Fibroblast of the conjunctiva (primary cell): ENCODE measurements at regions not wholly inside any gene's neighbourhood (a gene's known extent, or its start where the extent isn't known, plus 50 kb on each side); places are given as distances from the start of the nearest gene placed in this dataset.

Experiments used
- DNase-seq: peaks from one replicate; pipeline ENCODE4 v3.0.0-alpha.2; 2010; ENCODE audit warnings: low read depth

GRCh38 chr14:34014936-34015335 lies 64.1 kb upstream of the EGLN3 start:
- no peak for DNase-seq

DNA sequence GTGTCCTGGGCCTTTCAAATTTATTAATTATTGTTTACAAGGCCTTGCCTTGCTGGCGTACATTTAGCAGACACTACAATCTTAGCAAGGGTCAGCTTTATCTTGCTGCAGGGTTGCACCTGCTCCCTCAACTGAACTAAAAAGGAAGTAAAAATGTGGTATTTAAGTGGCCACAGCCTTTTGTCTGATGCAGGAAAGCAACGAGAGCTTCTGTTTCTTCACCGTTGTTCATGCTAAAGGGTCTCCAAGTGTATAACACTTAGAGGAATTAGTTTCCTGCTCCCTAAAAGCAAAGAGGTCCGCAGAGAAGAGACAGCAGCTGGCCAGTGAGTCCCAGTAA lies 62.8 kb upstream of the EGLN3 start:
- no peak for DNase-seq

GRCh38 chr14:34012978-34013720 lies 62.3 kb upstream of the EGLN3 start:
- DNase-seq: no peak

DNA sequence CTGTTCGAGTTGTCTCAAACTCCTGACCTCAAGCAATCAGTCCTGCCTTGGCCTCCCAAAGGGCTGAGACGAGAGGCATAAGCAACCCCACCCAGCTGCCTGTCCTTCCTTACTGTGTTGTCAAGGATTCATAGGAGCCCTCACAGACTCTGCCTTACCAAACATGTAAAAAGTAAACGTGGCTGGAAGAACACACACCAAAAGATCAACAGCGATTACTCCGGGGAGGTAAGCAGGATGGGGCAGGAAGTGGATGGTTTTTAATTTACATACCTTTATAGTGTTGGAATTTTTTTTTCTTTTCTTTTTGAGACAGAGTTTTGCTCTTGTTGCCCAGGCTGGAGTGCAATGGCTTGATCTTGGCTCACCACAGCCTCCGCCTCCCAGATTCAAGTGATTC lies 61.5 kb upstream of the EGLN3 start:
- DNase-seq: no peak

- DNase-seq: no peak
Measured at GRCh38 chr14:34009956-34010355, 59.1 kb upstream of the EGLN3 start.

GRCh38 chr14:34007902-34008301 lies 57.0 kb upstream of the EGLN3 start:
- DNase-seq: no peak

GRCh38 chr14:34005901-34006300 lies 55.0 kb upstream of the EGLN3 start:
- DNase-seq: no peak

GRCh38 chr14:34004881-34005280 lies 54.0 kb upstream of the EGLN3 start:
- DNase-seq: no peak

DNA sequence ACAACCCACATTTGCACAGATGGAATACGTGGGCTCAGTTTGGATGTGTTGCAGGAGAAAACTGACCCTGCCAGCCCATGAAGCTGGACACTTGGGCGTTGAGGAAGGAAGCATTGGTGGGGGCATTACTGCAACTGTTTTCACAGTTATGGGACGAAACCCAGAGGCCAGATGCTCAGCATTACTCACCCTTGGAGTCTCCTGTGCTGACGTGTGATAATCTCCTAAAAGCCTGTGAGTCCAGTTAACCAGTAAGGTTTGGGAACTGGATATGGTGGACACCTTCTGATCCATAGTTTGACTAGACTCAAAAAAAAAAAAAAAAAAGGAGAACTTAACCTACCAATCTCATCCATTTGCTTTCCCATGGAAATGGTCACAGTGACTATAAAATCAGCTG lies 52.8 kb upstream of the EGLN3 start:
- no peak for DNase-seq

GRCh38 chr14:34003082-34003668 lies 52.3 kb upstream of the EGLN3 start:
- no peak for DNase-seq
